ENCODE measurements at regions not wholly inside any gene's neighbourhood (a gene's known extent, or its start where the extent isn't known, plus 50 kb on each side); places are given as distances from the start of the nearest gene placed in this dataset.

GRCh38 chr16:75921281-75921680, 195.0 kb upstream of the CPHXL start:
- DNase-seq (ENCODE audit: low spot score), result no peak

GRCh38 chr16:75922250-75922649, 196.0 kb upstream of the CPHXL start:
- ATAC-seq (ENCODE audit: low FRiP score) (no peak), DNase-seq (ENCODE audit: low spot score) (no peak)
- no peak for TF ChIP-seq CTCF (IDR thresholded peaks at IDR 0.05)

More at GRCh38 chr16:75921281-75921680, 195.0 kb upstream of the CPHXL start:
- ATAC-seq (ENCODE audit: low FRiP score), result no peak
- no peak for TF ChIP-seq CTCF (IDR thresholded peaks at IDR 0.05)

- no peak for TF ChIP-seq CTCF (IDR thresholded peaks at IDR 0.05)
- no peak for ATAC-seq (ENCODE audit: low FRiP score)
- DNase-seq (ENCODE audit: low spot score), result no peak
These were observed 198.1 kb upstream of the CPHXL start for GRCh38 chr16:75924397-75924796.

GRCh38 chr16:75927810-75928209, 201.5 kb upstream of the CPHXL start:
- no peak for TF ChIP-seq CTCF (IDR thresholded peaks at IDR 0.05)
- ATAC-seq (ENCODE audit: low FRiP score), result no peak
- no peak for DNase-seq (ENCODE audit: low spot score)

GRCh38 chr16:75928295-75928694, 202.0 kb upstream of the CPHXL start:
- no peak for DNase-seq (ENCODE audit: low spot score)
- TF ChIP-seq CTCF (IDR thresholded peaks at IDR 0.05), result no peak
- ATAC-seq (ENCODE audit: low FRiP score), result no peak

GRCh38 chr16:75929046-75929445, 202.8 kb upstream of the CPHXL start:
- no peak for ATAC-seq (ENCODE audit: low FRiP score)

More at GRCh38 chr16:75929046-75929445, 202.8 kb upstream of the CPHXL start:
- no peak for TF ChIP-seq CTCF (IDR thresholded peaks at IDR 0.05)
- no peak for DNase-seq (ENCODE audit: low spot score)

All from omental fat pad (tissue), 3 donors.